ENCODE measurements at regions not wholly inside any gene's neighbourhood (a gene's known extent, or its start where the extent isn't known, plus 50 kb on each side); places are given as distances from the start of the nearest gene placed in this dataset.

DNA sequence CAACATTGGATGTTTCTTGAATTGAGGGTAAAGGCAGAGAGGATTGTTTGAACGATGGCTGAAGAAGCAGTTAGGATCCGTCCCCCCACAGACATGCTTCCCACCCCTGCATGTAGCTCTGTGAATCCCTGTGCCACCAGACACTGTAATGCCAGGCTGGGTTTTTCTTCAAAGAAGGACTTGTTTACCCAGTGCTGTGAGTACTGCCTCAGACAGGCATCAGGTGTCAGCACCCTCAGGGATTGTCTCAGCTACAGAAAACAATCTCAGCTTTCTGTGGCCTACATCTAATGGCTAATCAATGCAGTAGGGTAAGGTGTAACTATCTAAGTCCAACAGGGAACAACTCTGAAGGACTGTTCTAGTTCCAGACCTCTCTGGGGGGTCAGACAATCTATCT lies 853.0 kb upstream of the EPHA7 start:
- no peak for TF ChIP-seq POLR2A (IDR thresholded peaks at IDR 0.05)
- TF ChIP-seq, protein P1, sequence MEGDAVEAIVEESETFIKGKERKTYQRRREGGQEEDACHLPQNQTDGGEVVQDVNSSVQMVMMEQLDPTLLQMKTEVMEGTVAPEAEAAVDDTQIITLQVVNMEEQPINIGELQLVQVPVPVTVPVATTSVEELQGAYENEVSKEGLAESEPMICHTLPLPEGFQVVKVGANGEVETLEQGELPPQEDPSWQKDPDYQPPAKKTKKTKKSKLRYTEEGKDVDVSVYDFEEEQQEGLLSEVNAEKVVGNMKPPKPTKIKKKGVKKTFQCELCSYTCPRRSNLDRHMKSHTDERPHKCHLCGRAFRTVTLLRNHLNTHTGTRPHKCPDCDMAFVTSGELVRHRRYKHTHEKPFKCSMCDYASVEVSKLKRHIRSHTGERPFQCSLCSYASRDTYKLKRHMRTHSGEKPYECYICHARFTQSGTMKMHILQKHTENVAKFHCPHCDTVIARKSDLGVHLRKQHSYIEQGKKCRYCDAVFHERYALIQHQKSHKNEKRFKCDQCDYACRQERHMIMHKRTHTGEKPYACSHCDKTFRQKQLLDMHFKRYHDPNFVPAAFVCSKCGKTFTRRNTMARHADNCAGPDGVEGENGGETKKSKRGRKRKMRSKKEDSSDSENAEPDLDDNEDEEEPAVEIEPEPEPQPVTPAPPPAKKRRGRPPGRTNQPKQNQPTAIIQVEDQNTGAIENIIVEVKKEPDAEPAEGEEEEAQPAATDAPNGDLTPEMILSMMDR (IDR thresholded peaks at IDR 0.05), result no peak

All from adrenal gland (tissue), 5 donors.